Activated naive CD8-positive, alpha-beta T cell treated with anti-CD3 and anti-CD28 coated beads for 36 hours (primary cell): ENCODE measurements at regions not wholly inside any gene's neighbourhood (a gene's known extent, or its start where the extent isn't known, plus 50 kb on each side); places are given as distances from the start of the nearest gene placed in this dataset.
"Not testable (repeated sequence)": the region's sequence is repeated elsewhere in the genome, so short reads cannot be mapped to it uniquely, and the experiment has no call there.

Experiments used
- DNase-seq: peaks from one replicate; pipeline ENCODE4 v3.0.0; 2021
- H3K27ac Mint-ChIP-seq: one replicate; pipeline ENCODE4 v1.8.0; 2022; ENCODE audit warnings: mild to moderate bottlenecking, moderate library complexity, mixed read lengths
- H3K27me3 Mint-ChIP-seq: one replicate; pipeline ENCODE4 v1.8.0; 2022; ENCODE audit warnings: mild to moderate bottlenecking, mixed read lengths
- H3K36me3 Mint-ChIP-seq: one replicate; pipeline ENCODE4 v1.8.0; 2021; ENCODE audit warnings: mild to moderate bottlenecking, mixed read lengths
- H3K4me1 Mint-ChIP-seq: one replicate; pipeline ENCODE4 v1.8.0; 2021; ENCODE audit warnings: mixed read lengths
- H3K4me3 Mint-ChIP-seq: one replicate; pipeline ENCODE4 v1.8.0; 2022; ENCODE audit warnings: mild to moderate bottlenecking, moderate library complexity, mixed read lengths
- H3K9me3 Mint-ChIP-seq: one replicate; pipeline ENCODE4 v1.8.0; 2022; ENCODE audit warnings: mixed read lengths

GRCh38 chr1:8136766-8137165 lies 110.7 kb upstream of the ERRFI1 start:
- no peak overlapping the region for H3K27ac Mint-ChIP-seq
- no peak for DNase-seq
- H3K4me3 Mint-ChIP-seq = no peak overlapping the region
- peaks cover 43% of the 10 kb centered on the region for H3K27me3 Mint-ChIP-seq
- H3K4me1 Mint-ChIP-seq = no peaks in the 10 kb centered on the region
- no peaks in the 10 kb centered on the region for H3K9me3 Mint-ChIP-seq
- H3K36me3 Mint-ChIP-seq = no peaks in the 10 kb centered on the region

GRCh38 chr1:8135250-8135649 lies 109.1 kb upstream of the ERRFI1 start:
- H3K9me3 Mint-ChIP-seq = no peaks in the 10 kb centered on the region
- H3K4me1 Mint-ChIP-seq = no peaks in the 10 kb centered on the region
- H3K36me3 Mint-ChIP-seq = no peaks in the 10 kb centered on the region
- H3K27me3 Mint-ChIP-seq = peaks cover 40% of the 10 kb centered on the region
- no peak overlapping the region for H3K27ac Mint-ChIP-seq
- DNase-seq = no peak
- H3K4me3 Mint-ChIP-seq = no peak overlapping the region

- H3K36me3 Mint-ChIP-seq = no peaks in the 10 kb centered on the region
- DNase-seq = no peak
- H3K27ac Mint-ChIP-seq = no peak overlapping the region
- peaks cover 39% of the 10 kb centered on the region for H3K27me3 Mint-ChIP-seq
- no peak overlapping the region for H3K4me3 Mint-ChIP-seq
- no peaks in the 10 kb centered on the region for H3K4me1 Mint-ChIP-seq
- no peaks in the 10 kb centered on the region for H3K9me3 Mint-ChIP-seq
Observed at GRCh38 chr1:8134546-8135235, 108.6 kb upstream of the ERRFI1 start.

- peaks cover 39% of the 10 kb centered on the region for H3K27me3 Mint-ChIP-seq
- H3K27ac Mint-ChIP-seq = no peak overlapping the region
- H3K4me1 Mint-ChIP-seq = no peaks in the 10 kb centered on the region
- DNase-seq = no peak
- no peaks in the 10 kb centered on the region for H3K36me3 Mint-ChIP-seq
- no peak overlapping the region for H3K4me3 Mint-ChIP-seq
- no peaks in the 10 kb centered on the region for H3K9me3 Mint-ChIP-seq
Observed at GRCh38 chr1:8133657-8134430, 107.7 kb upstream of the ERRFI1 start.

- Mint-ChIP-seq H3K27me3 (peaks cover 37% of the 10 kb centered on the region), H3K4me1 (no peaks in the 10 kb centered on the region), H3K9me3 (no peaks in the 10 kb centered on the region), H3K36me3 (no peaks in the 10 kb centered on the region), H3K27ac (no peak overlapping the region), H3K4me3 (no peak overlapping the region)
- no peak for DNase-seq
Observed at GRCh38 chr1:8133190-8133589, 107.1 kb upstream of the ERRFI1 start.

GRCh38 chr1:8127171-8127641 lies 101.1 kb upstream of the ERRFI1 start:
- Mint-ChIP-seq H3K9me3 (no peaks in the 10 kb centered on the region), H3K4me1 (no peaks in the 10 kb centered on the region), H3K27me3 (peaks cover 14% of the 10 kb centered on the region), H3K27ac (no peak overlapping the region), H3K4me3 (no peak overlapping the region), H3K36me3 (no peaks in the 10 kb centered on the region)
- no peak for DNase-seq

GRCh38 chr1:8122477-8123407 lies 96.6 kb upstream of the ERRFI1 start:
- H3K27me3 Mint-ChIP-seq = peaks cover 44% of the 10 kb centered on the region
- no peaks in the 10 kb centered on the region for H3K36me3 Mint-ChIP-seq
- no peak for DNase-seq
- H3K4me1 Mint-ChIP-seq = peaks cover 9% of the 10 kb centered on the region
- no peak overlapping the region for H3K4me3 Mint-ChIP-seq
- no peaks in the 10 kb centered on the region for H3K9me3 Mint-ChIP-seq
- H3K27ac Mint-ChIP-seq = no peak overlapping the region

- Mint-ChIP-seq H3K27ac (no peak overlapping the region), H3K36me3 (no peaks in the 10 kb centered on the region), H3K4me3 (no peak overlapping the region), H3K9me3 (no peaks in the 10 kb centered on the region), H3K27me3 (peaks cover 44% of the 10 kb centered on the region), H3K4me1 (peaks cover 9% of the 10 kb centered on the region)
- DNase-seq = no peak
Observed at GRCh38 chr1:8122160-8122476, 96.0 kb upstream of the ERRFI1 start.

GRCh38 chr1:8121261-8122159 lies 95.4 kb upstream of the ERRFI1 start:
- no peak for DNase-seq
- H3K27ac Mint-ChIP-seq = peak overlapping the region; percentile 39
- H3K9me3 Mint-ChIP-seq = no peaks in the 10 kb centered on the region
- no peaks in the 10 kb centered on the region for H3K36me3 Mint-ChIP-seq
- H3K4me3 Mint-ChIP-seq = no peak overlapping the region
- peaks cover 9% of the 10 kb centered on the region for H3K4me1 Mint-ChIP-seq
- H3K27me3 Mint-ChIP-seq = peaks cover 44% of the 10 kb centered on the region

GRCh38 chr1:8120693-8121260 lies 94.7 kb upstream of the ERRFI1 start:
- Mint-ChIP-seq H3K36me3 (no peaks in the 10 kb centered on the region), H3K27ac (no peak overlapping the region), H3K4me3 (no peak overlapping the region)

GRCh38 chr1:8118736-8119135 lies 92.6 kb upstream of the ERRFI1 start:
- not testable (repeated sequence) for H3K36me3 Mint-ChIP-seq, H3K27ac Mint-ChIP-seq, DNase-seq, H3K4me1 Mint-ChIP-seq, H3K4me3 Mint-ChIP-seq, H3K9me3 Mint-ChIP-seq
- peaks cover 43% of the 10 kb centered on the region for H3K27me3 Mint-ChIP-seq

More at GRCh38 chr1:8120693-8121260, 94.7 kb upstream of the ERRFI1 start:
- no peaks in the 10 kb centered on the region for H3K9me3 Mint-ChIP-seq
- H3K27me3 Mint-ChIP-seq = peaks cover 44% of the 10 kb centered on the region
- H3K4me1 Mint-ChIP-seq = peaks cover 9% of the 10 kb centered on the region
- DNase-seq = no peak

GRCh38 chr1:8118031-8118451 lies 91.9 kb upstream of the ERRFI1 start:
- Mint-ChIP-seq H3K27me3 (peaks cover 36% of the 10 kb centered on the region), H3K27ac (no peak overlapping the region), H3K4me3 (no peak overlapping the region), H3K36me3 (no peaks in the 10 kb centered on the region), H3K9me3 (no peaks in the 10 kb centered on the region), H3K4me1 (peaks cover 12% of the 10 kb centered on the region)
- DNase-seq = no peak

GRCh38 chr1:8116894-8117264 lies 90.8 kb upstream of the ERRFI1 start:
- Mint-ChIP-seq H3K27me3 (peaks cover 29% of the 10 kb centered on the region), H3K9me3 (no peaks in the 10 kb centered on the region), H3K4me1 (peaks cover 12% of the 10 kb centered on the region), H3K27ac (no peak overlapping the region), H3K4me3 (no peak overlapping the region), H3K36me3 (no peaks in the 10 kb centered on the region)
- no peak for DNase-seq

- Mint-ChIP-seq H3K27ac (no peak overlapping the region), H3K9me3 (no peaks in the 10 kb centered on the region), H3K36me3 (no peaks in the 10 kb centered on the region), H3K4me1 (peaks cover 6% of the 10 kb centered on the region), H3K27me3 (peaks cover 18% of the 10 kb centered on the region), H3K4me3 (no peak overlapping the region)
- no peak for DNase-seq
Observed at GRCh38 chr1:8115769-8116167, 89.7 kb upstream of the ERRFI1 start.
